ENCODE measurements at regions not wholly inside any gene's neighbourhood (a gene's known extent, or its start where the extent isn't known, plus 50 kb on each side); places are given as distances from the start of the nearest gene placed in this dataset.

- Histone ChIP-seq H3K9me3 (replicated peaks in 1 of 3) (no peaks in the 10 kb centered on the region), H3K27me3 (no peaks in the 10 kb centered on the region), H3K36me3 (replicated peaks in 1 of 2) (no peaks in the 10 kb centered on the region), H3K4me1 (replicated peaks in 1 of 2) (no peaks in the 10 kb centered on the region), H3K27ac (no peak overlapping the region), H3K4me3 (no peak overlapping the region)
- intact Hi-C loops (cut with DNase I), result no loop called here
- DNase-seq, result no peak
- no peak for TF ChIP-seq POLR2A (IDR thresholded peaks at IDR 0.05)
- no peak for TF ChIP-seq CTCF (IDR thresholded peaks at IDR 0.05)
- 65 to 80% (median 68%) methylated on average over 2 of the region's 2 CpGs for WGBS, 4 donors
Measured at GRCh38 chr3:27779176-27779575, 57.1 kb upstream of the EOMES start.

- 92 to 98% (median 94%) methylated on average over 2 of the region's 2 CpGs for WGBS, 4 donors
- intact Hi-C loops (cut with DNase I), result no loop called here
Measured at GRCh38 chr3:27789420-27789819, 67.3 kb upstream of the EOMES start.

DNA sequence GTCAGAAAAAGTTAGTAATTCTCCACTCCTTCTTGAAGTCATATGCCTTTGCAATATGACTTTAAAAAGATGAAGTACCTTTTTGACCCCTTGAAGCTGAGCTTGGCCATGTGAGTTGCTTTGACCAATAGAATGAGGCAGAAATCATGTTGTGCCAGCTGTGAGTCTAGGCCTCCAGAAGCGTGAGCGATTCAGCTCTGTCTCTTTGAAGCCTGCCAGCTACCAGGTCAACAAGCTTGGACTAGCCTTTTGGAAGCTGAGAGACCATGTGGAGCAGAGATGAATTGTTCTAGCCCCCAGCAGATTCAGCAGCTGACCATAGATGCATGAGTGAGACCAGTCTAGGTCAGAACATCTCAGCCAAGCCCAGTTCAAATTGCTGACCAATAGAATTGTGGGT lies 69.8 kb upstream of the EOMES start:
- no peak overlapping the region for H3K4me3 ChIP-seq
- no peak for DNase-seq
- intact Hi-C loops (cut with DNase I), result no loop called here
- H3K27ac ChIP-seq, result no peak overlapping the region
- TF ChIP-seq CTCF (IDR thresholded peaks at IDR 0.05) (no peak), POLR2A (IDR thresholded peaks at IDR 0.05) (no peak)
- H3K9me3 ChIP-seq (replicated peaks in 1 of 3), result no peaks in the 10 kb centered on the region
- no peaks in the 10 kb centered on the region for H3K4me1 ChIP-seq (replicated peaks in 1 of 2)
- no peaks in the 10 kb centered on the region for H3K36me3 ChIP-seq (replicated peaks in 1 of 2)
- 87 to 100% (median 90%) methylated on average over 2 of the region's 2 CpGs for WGBS, 4 donors
- no peaks in the 10 kb centered on the region for H3K27me3 ChIP-seq

More at GRCh38 chr3:27789420-27789819, 67.3 kb upstream of the EOMES start:
- DNase-seq, result no peak
- H3K9me3 ChIP-seq (replicated peaks in 1 of 3), result no peaks in the 10 kb centered on the region
- no peaks in the 10 kb centered on the region for H3K36me3 ChIP-seq (replicated peaks in 1 of 2)
- H3K27me3 ChIP-seq, result no peaks in the 10 kb centered on the region
- H3K4me1 ChIP-seq (replicated peaks in 1 of 2), result no peaks in the 10 kb centered on the region
- H3K27ac ChIP-seq, result no peak overlapping the region
- TF ChIP-seq POLR2A (IDR thresholded peaks at IDR 0.05) (no peak), CTCF (IDR thresholded peaks at IDR 0.05) (no peak)
- H3K4me3 ChIP-seq, result no peak overlapping the region

- no peak for DNase-seq
- intact Hi-C loops (cut with DNase I), result no loop called here
- TF ChIP-seq POLR2A (IDR thresholded peaks at IDR 0.05) (no peak), CTCF (IDR thresholded peaks at IDR 0.05) (no peak)
- Histone ChIP-seq H3K9me3 (replicated peaks in 1 of 3) (no peaks in the 10 kb centered on the region), H3K4me3 (no peak overlapping the region), H3K36me3 (replicated peaks in 1 of 2) (no peaks in the 10 kb centered on the region), H3K27ac (no peak overlapping the region), H3K4me1 (replicated peaks in 1 of 2) (no peaks in the 10 kb centered on the region), H3K27me3 (no peaks in the 10 kb centered on the region)
- 43 to 52% (median 49%) methylated on average over 3 of the region's 3 CpGs for WGBS, 4 donors
Measured at GRCh38 chr3:27792869-27793268, 70.7 kb upstream of the EOMES start.

All from adrenal gland (tissue), 9 donors.